ENCODE measurements at regions not wholly inside any gene's neighbourhood (a gene's known extent, or its start where the extent isn't known, plus 50 kb on each side); places are given as distances from the start of the nearest gene placed in this dataset.

DNA sequence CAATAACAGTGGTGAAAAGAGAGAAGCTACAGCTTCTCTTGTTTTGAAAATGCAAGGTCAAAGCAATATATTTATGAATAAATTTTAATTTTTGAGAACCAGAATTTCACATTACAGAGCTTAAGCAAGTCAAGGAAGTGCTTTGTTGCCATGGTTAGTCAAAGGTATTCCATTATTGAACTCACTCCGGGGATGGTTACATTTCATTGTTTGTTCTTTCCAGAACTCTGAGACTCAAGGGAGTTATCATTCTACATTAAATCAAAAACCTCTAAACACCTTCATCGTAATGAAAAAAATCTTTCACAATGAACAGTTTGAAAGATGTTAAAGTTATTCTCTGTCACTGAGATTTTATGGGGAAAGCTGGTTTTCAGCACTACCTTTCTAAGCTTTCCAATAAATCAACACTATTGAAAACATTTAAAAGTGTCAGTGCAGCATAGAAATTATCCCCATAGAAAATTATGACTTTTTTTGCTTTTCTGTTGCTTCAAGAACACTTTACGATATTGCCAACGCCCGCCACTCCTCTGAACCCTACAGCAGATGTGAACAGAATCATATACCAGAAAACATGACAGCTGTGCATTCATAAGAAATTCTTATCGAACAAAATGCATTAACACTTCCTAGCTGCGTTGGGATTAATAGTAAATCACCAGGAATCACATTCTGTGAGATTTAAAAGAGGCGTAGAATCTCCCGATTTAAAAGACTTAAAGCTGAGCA lies 83.0 kb downstream of the OTOL1 start:
- Histone ChIP-seq H3K36me3 (ENCODE audit: insufficient read depth, low read length) (no peaks in the 10 kb centered on the region), H3K27me3 (ENCODE audit: insufficient read depth, low read length) (no peaks in the 10 kb centered on the region), H3K9me3 (ENCODE audit: insufficient read depth, low read depth, low read length) (no peaks in the 10 kb centered on the region), H2AFZ (ENCODE audit: low read depth, low read length) (no peak overlapping the region), H3K4me3 (ENCODE audit: insufficient read depth, low read depth, low read length) (no peak overlapping the region), H4K20me1 (ENCODE audit: insufficient read depth, low read length) (no peaks in the 10 kb centered on the region), H3K27ac (ENCODE audit: low read depth, low read length) (no peak overlapping the region), H3K4me2 (ENCODE audit: low read length) (no peak overlapping the region), H3K4me1 (ENCODE audit: insufficient read depth, low read length) (no peaks in the 10 kb centered on the region), H3K9ac (ENCODE audit: low read length) (no peak overlapping the region), H3K79me2 (ENCODE audit: insufficient read depth, low read length) (no peaks in the 10 kb centered on the region)
- Mint-ChIP-seq H3K36me3 (ENCODE audit: low read depth, unreplicated experiment) (no peaks in the 10 kb centered on the region), H3K4me1 (ENCODE audit: low read depth, unreplicated experiment) (no peaks in the 10 kb centered on the region), H3K27me3 (ENCODE audit: low read depth, unreplicated experiment) (no peaks in the 10 kb centered on the region), H3K4me3 (ENCODE audit: unreplicated experiment) (no peak overlapping the region), H3K9me3 (ENCODE audit: unreplicated experiment) (no peaks in the 10 kb centered on the region), H3K27ac (ENCODE audit: unreplicated experiment) (no peak overlapping the region)
- no peak for TF ChIP-seq EZH2 (IDR thresholded peaks at IDR 0.05; ENCODE audit: insufficient read depth, low read length)
- TF ChIP-seq, protein P1, sequence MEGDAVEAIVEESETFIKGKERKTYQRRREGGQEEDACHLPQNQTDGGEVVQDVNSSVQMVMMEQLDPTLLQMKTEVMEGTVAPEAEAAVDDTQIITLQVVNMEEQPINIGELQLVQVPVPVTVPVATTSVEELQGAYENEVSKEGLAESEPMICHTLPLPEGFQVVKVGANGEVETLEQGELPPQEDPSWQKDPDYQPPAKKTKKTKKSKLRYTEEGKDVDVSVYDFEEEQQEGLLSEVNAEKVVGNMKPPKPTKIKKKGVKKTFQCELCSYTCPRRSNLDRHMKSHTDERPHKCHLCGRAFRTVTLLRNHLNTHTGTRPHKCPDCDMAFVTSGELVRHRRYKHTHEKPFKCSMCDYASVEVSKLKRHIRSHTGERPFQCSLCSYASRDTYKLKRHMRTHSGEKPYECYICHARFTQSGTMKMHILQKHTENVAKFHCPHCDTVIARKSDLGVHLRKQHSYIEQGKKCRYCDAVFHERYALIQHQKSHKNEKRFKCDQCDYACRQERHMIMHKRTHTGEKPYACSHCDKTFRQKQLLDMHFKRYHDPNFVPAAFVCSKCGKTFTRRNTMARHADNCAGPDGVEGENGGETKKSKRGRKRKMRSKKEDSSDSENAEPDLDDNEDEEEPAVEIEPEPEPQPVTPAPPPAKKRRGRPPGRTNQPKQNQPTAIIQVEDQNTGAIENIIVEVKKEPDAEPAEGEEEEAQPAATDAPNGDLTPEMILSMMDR (IDR thresholded peaks at IDR 0.05; ENCODE audit: insufficient read depth, low read depth, low read length) = no peak
- FAIRE-seq = no peak
- DNase-seq (ENCODE audit: low read depth) = no peak

DNA sequence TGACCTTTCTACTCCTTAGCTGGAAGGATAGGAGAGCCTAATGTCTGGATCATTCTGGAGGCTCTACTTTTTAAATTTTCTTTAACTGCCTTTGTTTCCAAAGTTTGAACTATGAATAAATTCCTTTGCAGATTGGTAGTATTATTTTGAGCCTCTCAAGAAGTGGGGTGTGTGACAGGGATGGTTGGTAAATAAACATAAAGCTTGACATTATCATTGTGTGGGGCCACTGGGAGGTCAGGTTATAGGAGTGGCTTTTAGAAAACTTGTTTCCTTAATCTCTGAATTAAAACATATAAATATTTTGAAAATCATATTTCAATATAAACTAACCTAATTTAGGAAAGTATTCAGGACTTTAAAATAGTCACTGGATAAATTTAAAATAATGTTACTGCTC lies 89.3 kb downstream of the OTOL1 start:
- Mint-ChIP-seq H3K4me1 (ENCODE audit: low read depth, unreplicated experiment) (no peaks in the 10 kb centered on the region), H3K4me3 (ENCODE audit: unreplicated experiment) (no peak overlapping the region), H3K27ac (ENCODE audit: unreplicated experiment) (no peak overlapping the region), H3K36me3 (ENCODE audit: low read depth, unreplicated experiment) (no peaks in the 10 kb centered on the region), H3K9me3 (ENCODE audit: unreplicated experiment) (peaks cover under 1% of the 10 kb centered on the region), H3K27me3 (ENCODE audit: low read depth, unreplicated experiment) (no peaks in the 10 kb centered on the region)
- no peaks in the 10 kb centered on the region for H3K79me2 ChIP-seq (ENCODE audit: insufficient read depth, low read length)
- no peak for DNase-seq (ENCODE audit: low read depth)
- no peaks in the 10 kb centered on the region for H4K20me1 ChIP-seq (ENCODE audit: insufficient read depth, low read length)
- no peaks in the 10 kb centered on the region for H3K36me3 ChIP-seq (ENCODE audit: insufficient read depth, low read length)
- H3K4me1 ChIP-seq (ENCODE audit: insufficient read depth, low read length) = no peaks in the 10 kb centered on the region
- TF ChIP-seq, protein P1 (IDR thresholded peaks at IDR 0.05; ENCODE audit: insufficient read depth, low read depth, low read length) = no peak
- TF ChIP-seq EZH2 (IDR thresholded peaks at IDR 0.05; ENCODE audit: insufficient read depth, low read length) = no peak
- H3K4me2 ChIP-seq (ENCODE audit: low read length) = no peak overlapping the region
- no peaks in the 10 kb centered on the region for H3K9me3 ChIP-seq (ENCODE audit: insufficient read depth, low read depth, low read length)
- no peak overlapping the region for H2AFZ ChIP-seq (ENCODE audit: low read depth, low read length)
- no peaks in the 10 kb centered on the region for H3K27me3 ChIP-seq (ENCODE audit: insufficient read depth, low read length)
- no peak overlapping the region for H3K4me3 ChIP-seq (ENCODE audit: insufficient read depth, low read depth, low read length)
- H3K9ac ChIP-seq (ENCODE audit: low read length) = no peak overlapping the region
- no peak overlapping the region for H3K27ac ChIP-seq (ENCODE audit: low read depth, low read length)
- FAIRE-seq = no peak

DNA sequence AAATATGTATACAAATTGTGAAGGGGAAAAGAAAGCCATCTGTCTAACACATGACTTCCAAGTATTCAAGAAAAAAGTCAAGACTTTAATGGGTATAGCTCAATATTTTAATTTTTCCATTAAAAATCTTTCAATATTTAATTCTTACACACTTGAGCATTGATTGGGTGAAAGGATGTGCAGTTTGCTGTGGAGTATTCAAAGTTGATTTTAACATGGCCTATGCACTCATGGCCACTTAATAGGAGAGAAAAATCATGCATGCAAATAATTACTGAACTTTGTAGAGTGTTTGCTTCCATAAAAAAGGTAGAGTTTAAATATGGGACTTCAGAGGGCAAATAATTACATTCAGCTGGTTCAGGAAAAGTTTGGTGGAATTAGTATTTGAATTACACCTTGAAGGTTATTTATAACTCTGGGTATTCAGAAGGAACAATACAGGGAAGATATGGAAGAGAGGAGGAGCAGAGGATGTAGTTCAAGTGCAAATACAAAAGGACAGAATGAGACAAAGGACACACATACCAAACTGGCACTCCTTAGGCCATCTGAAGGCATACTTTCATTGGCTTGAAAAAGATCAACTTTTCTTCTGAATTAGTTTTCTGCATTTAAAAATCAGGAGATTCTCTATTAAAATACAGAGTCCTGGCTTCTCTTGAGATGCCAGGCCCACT lies 90.1 kb downstream of the OTOL1 start:
- no peak overlapping the region for H3K4me3 ChIP-seq (ENCODE audit: insufficient read depth, low read depth, low read length)
- no peaks in the 10 kb centered on the region for H3K9me3 ChIP-seq (ENCODE audit: insufficient read depth, low read depth, low read length)
- no peaks in the 10 kb centered on the region for H3K36me3 Mint-ChIP-seq (ENCODE audit: low read depth, unreplicated experiment)
- no peak overlapping the region for H3K9ac ChIP-seq (ENCODE audit: low read length)
- H4K20me1 ChIP-seq (ENCODE audit: insufficient read depth, low read length) = no peaks in the 10 kb centered on the region
- H3K36me3 ChIP-seq (ENCODE audit: insufficient read depth, low read length) = no peaks in the 10 kb centered on the region
- no peaks in the 10 kb centered on the region for H3K27me3 ChIP-seq (ENCODE audit: insufficient read depth, low read length)
- H3K4me1 Mint-ChIP-seq (ENCODE audit: low read depth, unreplicated experiment) = no peaks in the 10 kb centered on the region
- no peak overlapping the region for H3K4me2 ChIP-seq (ENCODE audit: low read length)
- peaks cover 4% of the 10 kb centered on the region for H3K9me3 Mint-ChIP-seq (ENCODE audit: unreplicated experiment)
- no peak for TF ChIP-seq EZH2 (IDR thresholded peaks at IDR 0.05; ENCODE audit: insufficient read depth, low read length)
- TF ChIP-seq, protein P1 (IDR thresholded peaks at IDR 0.05; ENCODE audit: insufficient read depth, low read depth, low read length) = no peak
- H3K27ac Mint-ChIP-seq (ENCODE audit: unreplicated experiment) = no peak overlapping the region
- FAIRE-seq (no peak), DNase-seq (ENCODE audit: low read depth) (no peak)
- H2AFZ ChIP-seq (ENCODE audit: low read depth, low read length) = no peak overlapping the region
- no peak overlapping the region for H3K4me3 Mint-ChIP-seq (ENCODE audit: unreplicated experiment)
- H3K27me3 Mint-ChIP-seq (ENCODE audit: low read depth, unreplicated experiment) = no peaks in the 10 kb centered on the region
- H3K4me1 ChIP-seq (ENCODE audit: insufficient read depth, low read length) = no peaks in the 10 kb centered on the region
- H3K27ac ChIP-seq (ENCODE audit: low read depth, low read length) = no peak overlapping the region
- H3K79me2 ChIP-seq (ENCODE audit: insufficient read depth, low read length) = no peaks in the 10 kb centered on the region
